GM18517 (cell line): ENCODE measurements at regions not wholly inside any gene's neighbourhood (a gene's known extent, or its start where the extent isn't known, plus 50 kb on each side); places are given as distances from the start of the nearest gene placed in this dataset.

Experiments used
- ATAC-seq: cut with Tn5 transposase; IDR thresholded peaks from one replicate; pipeline ENCODE4 v1.9.1; 2021; ENCODE audit warnings: mild to moderate bottlenecking, moderate library complexity; ENCODE audit not compliant: unreplicated experiment

- no peak for ATAC-seq
Observed at GRCh38 chr2:118622913-118623312, 224.5 kb downstream of the EN1 start.

- no peak for ATAC-seq
Observed at GRCh38 chr2:118622108-118622507, 225.3 kb downstream of the EN1 start.

- ATAC-seq = no peak
Observed at GRCh38 chr2:118618279-118618678, 229.2 kb downstream of the EN1 start.

DNA sequence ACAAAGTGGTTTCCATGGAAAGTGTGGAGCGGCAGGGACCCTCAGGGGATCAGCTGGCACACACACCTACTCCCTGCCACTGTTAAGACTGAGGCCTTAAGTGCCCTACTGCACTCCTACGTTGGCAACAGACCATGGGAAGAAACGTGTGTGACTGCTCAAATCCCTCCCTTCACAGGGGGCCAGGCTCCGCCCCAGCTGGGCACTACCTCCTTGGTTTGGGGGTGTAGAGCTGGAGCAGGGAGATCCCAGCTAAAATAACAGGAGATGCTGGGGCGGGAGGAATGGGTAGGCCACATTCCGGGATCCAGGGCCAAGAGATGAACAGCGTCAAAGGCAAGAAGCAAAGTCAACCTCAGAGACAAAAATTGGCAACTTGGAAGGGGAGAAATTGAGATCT is 231.0 kb downstream of the EN1 start:
- no peak for ATAC-seq

DNA sequence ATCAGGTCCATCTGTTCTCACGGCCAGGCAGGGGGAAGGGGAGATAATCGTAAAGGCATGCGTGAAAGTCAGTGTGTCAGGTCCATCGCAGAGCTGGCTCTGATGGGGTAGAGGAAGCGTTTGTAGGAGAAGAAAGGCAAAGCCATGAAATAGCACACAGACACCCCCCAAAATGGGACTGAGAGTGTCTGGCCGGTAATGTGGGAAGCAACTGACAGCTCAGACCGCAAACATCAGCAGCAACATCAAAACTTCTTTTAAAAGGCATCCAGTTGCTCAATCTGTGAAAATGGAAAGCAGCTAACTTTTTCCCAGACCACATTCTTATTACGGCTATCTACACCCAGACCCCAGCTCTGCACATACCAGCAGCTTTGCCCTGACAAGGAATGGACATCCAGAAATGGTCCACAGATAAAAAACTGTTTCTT is 232.6 kb downstream of the EN1 start:
- no peak for ATAC-seq

DNA sequence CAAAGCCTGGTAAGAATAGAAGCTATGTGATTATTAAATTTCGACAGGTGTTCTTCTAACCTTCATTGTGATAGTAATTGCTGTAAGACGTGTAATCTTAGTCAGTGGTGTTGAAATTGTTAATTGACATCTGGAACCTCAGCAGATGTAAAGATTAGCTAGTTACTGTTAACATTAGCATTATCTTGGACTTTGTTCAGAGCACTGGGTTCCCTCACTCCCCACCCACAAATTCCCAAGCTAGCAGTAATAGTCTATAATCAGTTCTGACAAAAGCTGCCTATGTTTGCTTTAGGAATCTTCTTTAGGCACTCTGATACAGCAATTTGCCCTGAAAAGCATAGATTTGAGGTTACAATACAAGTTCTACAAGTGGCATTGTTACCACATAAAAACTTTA is 233.7 kb downstream of the EN1 start:
- ATAC-seq = no peak

DNA sequence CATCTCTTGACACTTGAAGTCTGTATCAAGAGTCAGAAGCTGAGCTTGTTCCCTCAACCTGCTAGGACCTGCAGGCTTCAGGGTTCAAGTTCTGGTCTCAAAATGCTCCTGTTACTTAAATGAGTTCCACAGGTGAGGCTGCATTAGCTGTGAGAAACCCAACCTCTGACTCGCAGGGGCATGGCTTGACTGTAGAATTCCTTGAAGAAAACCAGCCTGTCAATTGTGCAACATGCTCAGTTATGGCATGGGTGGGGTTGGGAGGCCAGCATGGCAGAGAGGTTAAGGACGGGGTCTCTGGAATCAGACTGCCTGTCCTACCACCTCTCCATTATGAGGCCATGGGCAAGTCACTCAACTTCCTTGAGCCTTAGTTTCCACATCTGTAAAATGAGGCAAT is 235.8 kb downstream of the EN1 start:
- ATAC-seq = no peak

- no peak for ATAC-seq
Observed at GRCh38 chr2:118609138-118609537, 238.3 kb downstream of the EN1 start.

GRCh38 chr2:118607641-118608040 is 239.8 kb downstream of the EN1 start:
- no peak for ATAC-seq

GRCh38 chr2:118604811-118605210 is 242.6 kb downstream of the EN1 start:
- no peak for ATAC-seq

- no peak for ATAC-seq
Observed at GRCh38 chr2:118604371-118604770, 243.1 kb downstream of the EN1 start.

- no peak for ATAC-seq
Observed at GRCh38 chr2:118599141-118599540, 248.3 kb downstream of the EN1 start.

GRCh38 chr2:118596620-118597019 is 250.8 kb downstream of the EN1 start:
- no peak for ATAC-seq

- ATAC-seq = no peak
Observed at GRCh38 chr2:118593257-118593656, 254.2 kb downstream of the EN1 start.

DNA sequence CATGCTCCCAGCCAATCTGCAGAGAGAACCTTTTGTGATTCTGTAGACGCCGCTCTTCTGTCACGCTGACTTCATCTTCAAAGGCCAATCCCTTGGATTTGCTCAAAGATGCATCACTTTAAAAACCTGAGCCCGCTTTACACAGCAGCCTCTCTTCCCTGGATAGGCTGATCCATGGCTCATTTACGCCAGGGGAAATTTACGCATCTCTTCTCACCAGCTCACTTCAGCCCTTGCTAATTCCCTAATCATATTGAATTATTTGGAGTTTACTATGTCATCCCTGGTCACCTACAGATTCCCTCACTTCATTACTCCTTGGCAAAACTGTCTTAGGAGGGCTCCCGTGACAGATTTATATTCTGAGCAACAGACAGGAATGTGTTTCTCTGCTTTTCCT is 256.2 kb downstream of the EN1 start:
- ATAC-seq = no peak

DNA sequence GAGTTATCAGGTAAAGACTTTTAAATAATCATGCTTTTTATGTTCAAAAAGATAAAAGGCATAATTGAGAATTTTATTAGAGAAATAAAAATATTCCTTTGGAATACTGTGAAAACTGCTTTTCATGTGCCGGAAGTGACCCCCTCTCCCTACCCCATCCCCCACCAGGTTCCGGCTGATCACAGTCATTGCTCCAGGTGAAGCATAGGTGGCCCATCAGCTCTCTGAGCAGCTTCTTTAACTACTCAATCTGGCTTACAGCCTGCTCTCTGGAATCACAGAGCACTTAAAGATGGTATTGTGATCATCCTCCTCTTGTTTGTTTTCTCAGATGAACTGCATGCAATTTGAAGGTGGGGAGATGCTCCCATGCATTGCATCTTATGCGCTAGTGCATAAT is 257.7 kb downstream of the EN1 start:
- no peak for ATAC-seq

GRCh38 chr2:118588850-118589249 is 258.6 kb downstream of the EN1 start:
- ATAC-seq = no peak

DNA sequence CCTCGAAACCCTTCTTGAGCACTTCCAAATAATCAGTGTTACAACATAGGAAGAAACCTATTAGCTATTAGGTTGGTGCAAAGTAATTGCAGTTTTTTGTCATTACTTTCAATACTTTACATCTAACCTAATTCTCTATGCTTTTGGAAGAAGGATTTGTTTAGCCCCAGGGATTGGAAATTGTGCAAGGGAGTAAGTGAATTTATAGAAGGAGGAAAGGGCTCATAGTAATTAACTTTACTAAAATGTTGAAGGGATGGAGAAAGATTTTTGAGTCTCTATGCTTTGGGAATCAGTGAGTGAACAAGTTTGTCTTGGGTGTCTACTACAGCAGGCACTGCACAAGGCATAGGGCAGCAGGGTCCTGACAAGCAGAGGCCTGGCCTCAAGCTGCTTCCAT is 261.1 kb downstream of the EN1 start:
- no peak for ATAC-seq

DNA sequence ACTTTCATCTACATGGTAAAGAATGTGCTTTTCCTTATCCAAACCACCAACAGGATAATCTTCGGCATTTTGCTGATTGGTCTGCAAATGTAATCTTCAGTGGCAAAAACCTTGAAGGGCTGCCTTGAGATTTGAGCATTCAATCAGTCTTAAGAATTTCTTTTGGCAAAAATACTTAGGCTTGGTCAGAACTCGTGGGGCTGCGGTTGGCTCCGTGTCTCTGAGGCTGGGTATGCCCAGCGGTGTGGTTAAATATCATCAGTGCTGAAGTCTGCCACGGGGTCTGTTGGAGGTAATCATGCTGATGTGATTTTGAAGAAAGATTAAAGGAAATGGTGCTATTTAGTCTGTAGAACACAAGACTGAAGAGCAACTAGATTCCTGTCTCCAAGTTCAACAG is 262.6 kb downstream of the EN1 start:
- ATAC-seq = no peak

DNA sequence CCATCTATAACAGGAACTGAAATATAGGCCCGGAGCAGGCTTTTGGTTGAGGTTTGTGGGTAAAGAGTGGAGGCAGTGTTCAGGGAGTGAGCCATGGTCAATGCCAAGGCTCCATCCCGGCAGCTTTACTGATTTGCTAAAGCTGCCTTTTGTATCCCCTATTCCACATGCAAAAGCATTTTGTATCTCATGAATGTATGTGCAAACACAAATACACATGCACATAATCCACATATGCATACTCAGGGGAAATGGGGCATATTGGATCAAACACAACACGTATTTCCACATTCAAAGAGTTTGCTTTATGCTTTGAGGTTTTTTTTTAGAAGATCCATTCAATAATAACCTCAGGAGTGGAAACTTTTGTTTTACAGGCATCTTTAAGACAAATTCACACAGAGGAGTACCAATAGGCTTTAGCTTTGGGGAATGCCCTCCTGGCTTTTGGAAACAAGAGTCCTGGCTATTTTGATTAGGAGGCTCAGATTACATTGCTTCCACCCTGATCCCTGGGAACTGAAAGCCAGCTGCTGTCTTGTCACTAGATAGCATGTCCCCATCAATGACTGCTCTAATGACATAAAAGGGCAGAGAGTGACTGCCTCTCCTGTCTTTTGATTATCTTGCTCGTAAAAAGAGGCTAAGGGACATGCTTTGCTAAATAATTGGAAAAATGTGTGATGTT is 263.2 kb downstream of the EN1 start:
- no peak for ATAC-seq

DNA sequence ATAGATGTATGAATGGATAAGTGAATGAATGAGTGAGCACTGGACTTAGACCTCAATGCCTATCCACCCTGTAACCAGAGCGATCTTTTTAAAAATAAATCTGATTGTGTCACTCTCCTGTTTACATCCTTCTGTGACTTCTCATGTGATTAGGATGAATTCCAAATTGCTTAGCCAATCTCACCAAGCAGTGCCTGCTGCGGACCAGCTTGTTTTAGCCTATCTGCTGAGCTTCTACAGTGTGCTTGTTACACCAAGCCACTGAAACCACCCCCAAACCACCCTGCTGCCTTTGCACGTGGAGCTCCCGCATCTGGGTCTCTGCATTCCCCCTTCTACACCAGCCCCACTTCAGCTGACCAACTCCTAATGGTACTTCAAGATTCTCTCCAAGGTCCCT is 265.4 kb downstream of the EN1 start:
- ATAC-seq = no peak

- no peak for ATAC-seq
Observed at GRCh38 chr2:118580651-118581050, 266.8 kb downstream of the EN1 start.

DNA sequence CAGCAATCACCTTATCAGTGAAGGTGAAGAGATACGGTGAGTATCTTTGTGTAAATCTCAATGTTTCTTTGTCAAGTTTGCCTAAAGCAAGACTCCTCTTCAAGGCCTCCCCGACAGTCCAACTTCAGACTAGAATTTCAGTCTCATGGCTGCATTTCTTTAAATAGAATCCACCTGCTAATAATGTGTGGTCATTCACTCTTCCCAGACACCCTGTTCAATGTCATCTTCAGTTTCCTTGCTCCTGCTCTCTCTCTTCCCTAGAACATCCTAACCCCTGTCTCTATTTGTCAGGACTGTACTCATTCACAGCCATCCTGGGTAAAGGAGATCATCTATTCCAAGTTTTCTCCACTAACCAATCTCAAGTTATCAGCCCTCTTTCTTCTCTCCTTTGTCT is 267.3 kb downstream of the EN1 start:
- no peak for ATAC-seq
